GM19467 (cell line): ENCODE measurements at regions not wholly inside any gene's neighbourhood (a gene's known extent, or its start where the extent isn't known, plus 50 kb on each side); places are given as distances from the start of the nearest gene placed in this dataset.

Source experiments
- ATAC-seq: cut with Tn5 transposase; IDR thresholded peaks from one replicate; pipeline ENCODE4 v1.9.1; 2021; ENCODE audit warnings: mild to moderate bottlenecking, moderate library complexity; ENCODE audit not compliant: unreplicated experiment

- ATAC-seq, result no peak
Measured at GRCh38 chr5:136701191-136701590, 335.8 kb upstream of the TRPC7 start.

- no peak for ATAC-seq
Measured at GRCh38 chr5:136699651-136700050, 334.3 kb upstream of the TRPC7 start.

DNA sequence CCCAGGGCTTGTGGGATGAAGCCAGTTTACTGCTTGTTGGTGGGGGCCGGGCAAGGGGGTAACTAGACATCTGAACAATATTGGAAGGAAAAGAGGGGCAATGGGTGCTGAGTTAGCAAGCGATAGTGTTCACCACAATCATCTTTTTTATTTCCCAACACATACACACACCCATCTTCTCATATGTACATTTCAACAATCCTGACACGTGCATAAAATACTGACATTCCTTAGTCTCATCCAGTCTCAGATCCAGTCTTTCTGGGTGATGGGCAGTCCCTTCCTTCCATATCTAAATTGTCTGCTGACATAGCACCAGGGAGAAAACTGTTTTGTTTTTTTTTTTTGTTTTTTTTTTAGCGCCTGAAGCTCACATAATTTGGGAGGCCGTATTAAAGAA lies 333.6 kb upstream of the TRPC7 start:
- ATAC-seq, result no peak

DNA sequence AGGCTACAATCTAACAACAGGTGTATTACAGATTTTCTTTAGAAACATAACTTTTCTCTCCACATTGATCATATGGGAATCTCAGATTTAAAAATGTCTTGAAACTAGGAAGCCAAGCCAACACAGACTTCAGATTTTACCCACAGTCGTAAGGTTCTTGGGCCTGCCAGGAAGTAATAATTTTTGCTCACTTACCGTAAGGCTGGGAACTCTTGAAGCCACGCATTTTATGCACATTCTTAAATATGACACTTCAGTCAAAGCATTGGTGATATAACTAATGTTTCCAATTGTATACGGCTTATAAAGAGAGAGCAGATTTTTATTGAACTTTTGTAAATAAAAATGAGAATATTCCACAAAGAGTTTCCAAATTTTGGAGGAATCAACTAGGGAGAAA lies 328.9 kb upstream of the TRPC7 start:
- ATAC-seq, result no peak

DNA sequence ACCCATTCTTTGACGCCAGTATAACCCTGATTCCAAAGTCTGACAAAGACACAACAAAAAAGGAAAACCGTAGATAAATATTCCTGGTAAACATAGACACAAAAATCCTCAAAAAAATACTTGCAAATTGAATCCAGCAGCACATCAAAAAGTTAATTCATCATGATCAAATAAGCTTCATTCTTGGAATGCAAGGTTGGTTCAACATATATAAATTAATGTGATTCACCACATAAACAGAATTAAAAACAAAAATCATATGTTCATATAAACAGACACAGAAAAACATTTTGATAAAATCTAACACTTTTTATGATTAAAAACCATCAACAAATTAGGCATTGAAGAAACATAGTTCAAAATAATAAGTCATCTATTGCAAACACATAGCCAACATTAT lies 324.2 kb upstream of the TRPC7 start:
- ATAC-seq, result no peak

GRCh38 chr5:136686192-136686872 lies 321.0 kb upstream of the TRPC7 start:
- ATAC-seq, result no peak

DNA sequence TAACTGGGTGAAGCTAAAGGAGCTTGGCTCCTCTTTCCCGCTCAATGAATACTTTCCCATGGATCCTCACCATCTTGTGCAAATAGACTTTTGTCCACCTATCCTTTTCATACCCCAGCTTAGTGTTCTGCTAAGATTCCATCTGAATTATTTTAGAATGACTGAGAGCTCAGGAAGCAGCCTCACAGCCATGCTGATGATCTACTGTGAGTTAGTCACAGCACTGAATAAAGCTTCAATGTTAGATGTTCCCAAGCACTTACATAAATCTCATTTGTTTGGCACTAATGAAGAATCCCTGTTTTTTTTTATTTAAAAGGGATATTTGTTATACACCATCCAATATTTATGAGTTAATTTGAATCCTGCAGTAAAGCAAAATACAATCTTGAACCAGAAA lies 317.6 kb upstream of the TRPC7 start:
- no peak for ATAC-seq

- ATAC-seq, result no peak
Measured at GRCh38 chr5:136679233-136679632, 313.9 kb upstream of the TRPC7 start.

- no peak for ATAC-seq
Measured at GRCh38 chr5:136677217-136677616, 311.9 kb upstream of the TRPC7 start.

DNA sequence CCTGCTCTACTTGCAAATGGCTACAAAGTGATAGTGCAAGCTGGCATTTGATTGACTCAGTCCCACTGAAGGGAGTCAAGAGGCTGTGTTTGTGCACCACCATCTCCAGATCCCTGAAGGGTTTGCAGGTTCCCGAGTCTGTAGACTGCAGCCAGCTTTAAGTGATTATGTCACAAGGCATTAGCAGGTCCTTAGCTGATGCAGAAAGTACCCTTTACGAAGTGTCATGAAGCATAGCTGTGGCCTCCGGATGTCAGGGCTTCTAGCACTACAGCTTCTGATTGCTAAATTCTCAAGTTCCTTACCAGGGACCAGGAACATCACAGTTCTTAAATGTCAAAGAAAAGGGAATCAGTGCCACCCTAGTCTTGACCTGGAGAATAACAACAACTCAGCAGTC lies 311.3 kb upstream of the TRPC7 start:
- ATAC-seq, result no peak

DNA sequence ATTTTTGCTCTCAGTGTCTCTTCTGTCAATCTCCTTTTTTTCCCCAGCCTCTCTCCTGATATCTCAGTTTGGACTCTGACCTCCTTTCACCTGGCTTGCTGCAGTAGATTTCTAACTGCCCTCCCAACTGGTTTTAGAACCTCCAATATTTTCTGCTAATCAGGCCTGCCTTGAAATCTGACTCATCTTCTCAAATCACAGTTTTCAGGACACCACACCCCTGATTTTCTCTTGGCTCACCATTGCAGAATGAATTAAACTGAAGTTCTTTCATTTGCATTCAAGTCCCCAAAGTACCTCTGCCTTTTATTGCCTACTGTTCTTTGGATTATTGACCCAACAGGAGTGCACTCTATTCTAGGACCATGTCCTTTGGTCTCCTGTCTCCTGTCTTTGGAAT lies 310.4 kb upstream of the TRPC7 start:
- no peak for ATAC-seq

GRCh38 chr5:136674178-136674577 lies 308.8 kb upstream of the TRPC7 start:
- ATAC-seq, result no peak

GRCh38 chr5:136667789-136668188 lies 302.4 kb upstream of the TRPC7 start:
- ATAC-seq, result no peak

GRCh38 chr5:136666970-136667620 lies 301.8 kb upstream of the TRPC7 start:
- no peak for ATAC-seq

DNA sequence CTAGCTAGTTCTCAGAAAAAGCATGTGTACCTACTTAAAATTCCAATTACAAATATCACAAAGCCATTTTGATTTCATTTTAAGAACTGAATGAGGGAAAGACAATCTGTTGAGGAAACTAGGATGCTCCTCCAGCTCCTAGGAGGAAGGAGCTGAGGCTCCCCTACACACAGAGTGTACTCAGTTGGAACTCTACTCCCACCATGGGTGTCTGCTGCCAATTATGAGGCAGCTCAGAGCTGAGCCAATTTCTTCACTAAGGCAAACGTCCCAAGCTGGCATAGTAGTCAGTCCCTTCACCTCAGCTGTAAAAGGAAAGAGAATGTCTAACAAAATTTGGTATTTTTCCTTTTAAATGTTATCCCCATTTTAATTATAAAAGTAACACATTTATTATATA lies 300.0 kb upstream of the TRPC7 start:
- ATAC-seq, result no peak

DNA sequence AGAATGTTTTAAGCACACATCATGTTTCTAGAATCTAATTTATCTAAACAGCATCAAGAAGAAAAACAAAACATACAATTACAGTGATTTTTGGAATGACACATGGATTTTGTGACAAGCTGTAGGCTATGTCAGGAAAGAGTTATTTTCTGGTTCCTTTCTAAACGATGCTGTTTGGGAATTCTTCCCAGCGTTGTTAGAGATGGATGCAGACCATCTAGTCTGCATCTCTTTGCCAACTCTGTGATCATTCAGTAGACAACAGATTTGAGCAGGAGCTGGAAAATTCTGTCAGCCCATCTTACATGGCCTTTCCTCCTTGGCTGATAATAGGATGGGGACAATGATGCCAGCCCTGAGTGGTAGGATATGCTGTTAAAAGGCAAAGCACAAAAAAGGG lies 295.7 kb upstream of the TRPC7 start:
- ATAC-seq, result no peak

DNA sequence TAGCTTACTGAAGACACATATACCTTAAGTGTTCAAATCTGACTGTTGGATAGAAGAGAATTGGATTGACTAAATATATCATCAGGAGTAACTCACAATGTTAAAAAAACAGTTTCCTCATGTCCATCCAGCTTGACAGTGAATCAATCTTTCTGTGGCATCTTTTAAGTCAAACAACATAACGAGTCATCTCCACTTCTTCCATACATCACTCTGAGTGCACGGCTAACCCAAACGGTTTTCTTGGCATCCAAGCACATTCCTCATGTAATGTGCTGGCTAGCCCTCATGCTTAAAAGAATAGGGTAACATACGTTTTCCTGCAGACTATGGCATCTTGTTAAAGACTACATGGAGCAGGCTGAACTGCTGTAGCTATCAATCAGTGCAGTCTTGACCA lies 291.5 kb upstream of the TRPC7 start:
- no peak for ATAC-seq

DNA sequence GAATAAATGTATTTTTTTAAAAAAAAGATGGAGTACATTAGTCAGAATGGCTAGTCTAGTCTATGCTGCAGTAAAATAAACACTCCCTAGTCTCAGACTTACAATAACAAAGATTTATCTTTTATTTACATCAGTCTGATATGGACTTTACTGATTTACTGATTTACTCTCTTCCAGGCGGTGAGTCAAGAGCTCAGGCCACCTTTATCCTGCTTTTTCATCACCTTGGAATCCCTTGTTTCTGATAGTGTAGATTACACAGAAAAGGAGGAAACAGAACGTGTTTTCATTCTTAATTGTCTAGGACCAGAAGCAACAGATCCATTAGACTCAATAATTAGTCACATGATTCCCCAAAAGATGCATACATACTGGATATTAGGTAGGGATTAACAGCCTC lies 290.1 kb upstream of the TRPC7 start:
- ATAC-seq, result no peak

GRCh38 chr5:136646915-136647314 lies 281.6 kb upstream of the TRPC7 start:
- no peak for ATAC-seq

DNA sequence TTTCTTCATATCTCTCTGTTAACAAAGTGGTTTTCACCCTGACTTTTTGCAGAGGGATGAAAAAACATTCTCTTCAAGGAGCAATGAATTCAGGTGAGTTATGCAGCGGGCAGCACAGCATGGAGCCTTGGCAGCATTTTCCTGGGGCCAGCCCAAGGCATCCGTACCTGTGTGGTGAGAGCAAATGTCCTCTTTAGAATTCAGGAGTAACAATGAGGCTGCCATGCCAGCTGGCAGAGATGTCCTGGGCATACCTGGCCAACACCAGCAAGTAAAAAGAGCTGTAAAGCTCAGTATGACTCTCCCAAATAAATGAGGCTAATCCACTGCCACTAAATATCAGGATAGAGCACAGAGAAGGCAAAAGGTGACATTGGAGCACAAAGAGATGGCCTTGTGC lies 277.6 kb upstream of the TRPC7 start:
- ATAC-seq, result no peak

GRCh38 chr5:136639616-136640015 lies 274.3 kb upstream of the TRPC7 start:
- no peak for ATAC-seq

DNA sequence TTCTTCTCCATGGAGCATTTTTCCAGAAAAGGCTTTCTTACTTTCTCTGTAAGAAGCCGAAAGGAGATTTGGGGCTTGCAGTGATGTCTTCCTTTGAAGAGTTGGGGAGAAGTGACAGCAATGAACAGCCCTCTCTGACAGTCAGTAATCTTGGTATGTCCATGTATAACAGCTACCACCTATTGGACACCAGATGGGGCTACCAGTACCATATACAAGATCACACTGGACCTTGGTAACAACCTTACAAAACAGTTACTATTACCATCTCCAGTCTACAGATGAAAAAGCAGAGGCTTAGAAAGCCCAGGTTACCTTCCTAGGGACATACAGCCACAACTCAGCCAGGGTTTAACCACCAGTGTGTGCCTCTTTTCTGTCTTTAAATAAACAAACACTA lies 272.7 kb upstream of the TRPC7 start:
- ATAC-seq, result no peak

- ATAC-seq, result no peak
Measured at GRCh38 chr5:136636001-136636400, 270.7 kb upstream of the TRPC7 start.
